AML-193 (cell line): ENCODE measurements at regions not wholly inside any gene's neighbourhood (a gene's known extent, or its start where the extent isn't known, plus 50 kb on each side); places are given as distances from the start of the nearest gene placed in this dataset.
"Not testable (repeated sequence)": the region's sequence is repeated elsewhere in the genome, so short reads cannot be mapped to it uniquely, and the experiment has no call there.

Source experiments
- DNase-seq, 2 experiments: peaks; one replicate each; lab custom pipeline; 2025; lab: John Stamatoyannopoulos, UW

- DNase-seq: no peak
These were observed 637.2 kb upstream of the CPEB2 start for GRCh38 chr4:14364953-14365536.

- no peak for DNase-seq
These were observed 633.9 kb upstream of the CPEB2 start for GRCh38 chr4:14368391-14368790.

GRCh38 chr4:14371131-14371530, 631.1 kb upstream of the CPEB2 start:
- no peak for DNase-seq

GRCh38 chr4:14375816-14376215, 626.5 kb upstream of the CPEB2 start:
- DNase-seq: no peak

- no peak for DNase-seq
These were observed 623.1 kb upstream of the CPEB2 start for GRCh38 chr4:14379183-14379582.

GRCh38 chr4:14383652-14384051, 618.6 kb upstream of the CPEB2 start:
- no peak for DNase-seq

- DNase-seq: no peak
These were observed 617.5 kb upstream of the CPEB2 start for GRCh38 chr4:14384824-14385223.

- no peak for DNase-seq
These were observed 616.1 kb upstream of the CPEB2 start for GRCh38 chr4:14386196-14386595.

- no peak for DNase-seq
These were observed 614.6 kb upstream of the CPEB2 start for GRCh38 chr4:14387647-14388046.

GRCh38 chr4:14392378-14392777, 609.9 kb upstream of the CPEB2 start:
- DNase-seq: no peak

- no peak for DNase-seq
These were observed 606.1 kb upstream of the CPEB2 start for GRCh38 chr4:14396183-14396582.

GRCh38 chr4:14399848-14400247, 602.4 kb upstream of the CPEB2 start:
- DNase-seq: no peak

- DNase-seq: peak; percentile 3 to 9
These were observed 602.0 kb upstream of the CPEB2 start for GRCh38 chr4:14400307-14400706.

- DNase-seq: no peak
These were observed 599.1 kb upstream of the CPEB2 start for GRCh38 chr4:14403132-14403531.

- no peak for DNase-seq
These were observed 597.6 kb upstream of the CPEB2 start for GRCh38 chr4:14404730-14405129.

GRCh38 chr4:14410516-14410915, 591.8 kb upstream of the CPEB2 start:
- no peak for DNase-seq

GRCh38 chr4:14415146-14415545, 587.1 kb upstream of the CPEB2 start:
- DNase-seq: no peak

GRCh38 chr4:14419516-14419915, 582.8 kb upstream of the CPEB2 start:
- DNase-seq: no peak

- DNase-seq: not testable (repeated sequence)
These were observed 576.0 kb upstream of the CPEB2 start for GRCh38 chr4:14426297-14426696.

- DNase-seq: no peak
These were observed 574.2 kb upstream of the CPEB2 start for GRCh38 chr4:14428125-14428524.

GRCh38 chr4:14431155-14432134, 570.8 kb upstream of the CPEB2 start:
- no peak for DNase-seq

GRCh38 chr4:14434483-14434882, 567.8 kb upstream of the CPEB2 start:
- DNase-seq: no peak

- DNase-seq: no peak
These were observed 567.4 kb upstream of the CPEB2 start for GRCh38 chr4:14434916-14435315.
